ENCODE measurements at regions not wholly inside any gene's neighbourhood (a gene's known extent, or its start where the extent isn't known, plus 50 kb on each side); places are given as distances from the start of the nearest gene placed in this dataset.
A peak's percentile ranks its signal among the peaks of the same experiment; 100 is the strongest.

DNA sequence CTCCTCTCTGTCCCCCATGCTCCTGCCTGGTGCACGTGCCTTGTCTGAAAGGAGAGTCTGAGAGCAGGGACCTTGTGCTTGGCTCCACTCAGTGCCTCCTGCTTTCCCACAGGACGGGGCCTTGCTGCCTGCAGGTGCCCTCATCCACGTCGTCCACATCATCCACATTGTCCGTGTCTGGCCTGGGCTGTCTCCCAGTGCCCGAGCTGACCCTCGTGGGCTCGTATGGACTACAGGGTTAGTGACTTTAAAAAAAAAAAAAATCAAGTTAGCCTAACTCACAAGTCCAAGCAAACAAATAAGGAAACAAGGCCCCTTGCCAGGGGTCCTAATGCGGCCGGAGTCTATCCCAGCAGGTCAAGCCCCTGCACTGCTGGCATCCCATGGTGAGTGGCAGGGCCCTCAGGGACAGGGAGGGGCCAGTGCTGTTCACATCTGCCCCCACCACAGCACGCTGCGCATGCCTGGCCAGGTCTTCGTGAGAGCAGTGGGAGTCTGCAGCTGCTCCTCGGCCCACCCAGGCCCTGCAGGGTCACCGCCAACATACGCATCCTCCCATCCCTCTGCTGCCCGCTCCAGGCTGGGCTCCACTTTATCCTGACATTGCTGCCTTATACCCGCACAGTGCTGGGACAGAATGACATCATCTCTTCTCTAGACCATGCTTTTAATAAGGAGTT, 232.6 kb downstream of the NDUFA10 start:
- 76 to 88% (median 81%) methylated on average over 18 of the region's 18 CpGs for WGBS, 5 donors
- DNase-seq = peak in 1 of 2 donors; percentile 18

DNA sequence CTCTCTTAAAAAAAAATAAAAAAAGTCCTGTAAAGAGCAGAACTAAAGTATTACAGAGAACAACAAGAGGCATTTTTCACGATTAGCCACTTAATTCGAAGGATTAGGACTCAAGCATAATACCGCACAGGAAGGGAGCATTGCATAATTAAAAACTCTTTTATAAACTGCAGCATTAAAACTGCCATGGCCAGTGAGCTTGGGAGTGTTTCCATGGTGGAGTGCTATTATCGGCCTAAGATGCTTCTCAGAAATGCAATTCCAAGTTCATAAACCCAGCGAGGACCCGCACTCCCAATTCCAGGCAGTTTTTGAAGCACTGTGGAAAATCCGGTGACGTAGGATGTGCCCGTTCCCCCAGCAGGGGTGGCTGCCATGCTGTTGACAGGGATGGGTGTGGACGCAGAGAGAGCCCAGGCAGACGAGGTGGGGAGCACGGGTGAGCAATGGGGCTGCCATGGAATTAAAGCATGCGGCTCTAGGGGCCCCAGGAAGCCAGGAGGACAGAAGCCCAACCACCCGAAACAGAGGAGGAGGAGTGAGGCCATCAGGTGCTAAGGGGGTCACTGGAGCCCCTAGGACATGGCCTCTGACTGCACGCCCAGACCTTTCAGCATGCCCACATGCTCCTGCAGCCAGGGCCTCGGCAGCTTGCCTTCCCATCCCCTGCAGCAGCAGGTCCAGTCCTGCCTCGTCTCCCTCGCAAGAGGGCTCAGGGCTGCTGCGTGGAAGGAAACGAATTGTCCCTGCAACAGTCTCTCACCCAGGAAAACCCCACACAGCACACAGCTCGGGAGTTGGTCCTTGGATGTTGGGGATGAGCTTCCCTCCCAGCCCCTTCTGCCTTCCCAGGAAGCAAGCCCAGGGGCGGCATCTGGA, 233.4 kb downstream of the NDUFA10 start:
- Histone ChIP-seq H3K27ac (no peak overlapping the region), H3K36me3 (no peaks in the 10 kb centered on the region), H3K27me3 (no peaks in the 10 kb centered on the region), H3K4me3 (no peak overlapping the region), H3K4me1 (no peaks in the 10 kb centered on the region), H3K9me3 (peaks cover 0 to 11% (median under 1%) of the 10 kb centered on the region in 4 donors)
- TF ChIP-seq EP300 (IDR thresholded peaks at IDR 0.05) = no peak
- no peak for TF ChIP-seq POLR2AphosphoS5 (IDR thresholded peaks at IDR 0.05)
- 67 to 71% (median 68%) methylated on average over 21 to 22 of the region's 22 CpGs for WGBS, 5 donors
- DNase-seq = peak in 1 of 2 donors; percentile 20
- intact Hi-C loops (cut with DNase I; ENCODE audit: low total_unique reads) = no loop called here

More for the DNA sequence above, 232.6 kb downstream of the NDUFA10 start:
- TF ChIP-seq POLR2AphosphoS5 (IDR thresholded peaks at IDR 0.05) (no peak), EP300 (IDR thresholded peaks at IDR 0.05) (no peak), POLR2A (IDR thresholded peaks at IDR 0.05) (no peak)
- Histone ChIP-seq H3K4me3 (no peak overlapping the region), H3K9me3 (peaks cover 0 to 11% (median 0%) of the 10 kb centered on the region in 4 donors), H3K27ac (no peak overlapping the region), H3K36me3 (no peaks in the 10 kb centered on the region), H3K27me3 (no peaks in the 10 kb centered on the region), H3K4me1 (no peaks in the 10 kb centered on the region)
- intact Hi-C loops (cut with DNase I; ENCODE audit: low total_unique reads) = no loop called here

DNA sequence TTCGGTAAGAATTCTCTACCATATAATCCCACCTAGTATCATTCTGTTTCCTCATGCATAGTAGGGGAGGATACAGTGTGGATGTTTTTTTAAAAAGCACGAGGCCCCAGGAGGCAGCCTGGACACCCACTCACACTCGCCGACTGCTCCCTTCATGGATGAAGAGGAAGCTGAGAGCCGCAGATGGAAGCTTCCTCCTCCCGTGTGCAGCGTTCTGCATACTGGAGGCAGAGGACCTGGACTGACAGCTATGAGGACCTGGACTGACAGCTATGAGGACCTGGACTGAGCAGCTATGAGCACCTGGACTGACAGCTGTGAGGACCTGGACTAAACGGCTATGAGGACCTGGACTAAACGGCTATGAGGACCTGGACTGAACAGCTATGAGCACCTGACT, 234.4 kb downstream of the NDUFA10 start:
- DNase-seq = peak in 1 of 2 donors; percentile 10

DNA sequence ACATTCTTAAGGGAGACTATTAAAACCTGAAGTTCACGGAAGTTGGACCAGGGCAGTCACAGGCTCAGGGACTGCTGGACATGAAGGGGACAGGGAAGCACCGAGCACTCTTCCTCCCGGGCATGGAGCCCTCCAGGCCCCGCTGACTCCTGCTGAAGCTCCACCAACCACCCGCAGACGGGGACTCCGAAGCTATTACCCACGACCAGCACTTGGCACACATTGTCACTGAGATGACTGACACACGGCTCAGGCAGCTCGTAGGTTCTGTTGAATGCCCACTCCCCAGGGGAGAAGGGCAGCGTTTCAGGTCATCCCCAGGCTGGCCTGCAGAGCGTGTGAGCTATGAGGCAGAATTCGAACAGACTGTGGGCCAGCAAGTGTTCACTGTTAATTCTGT, 234.8 kb downstream of the NDUFA10 start:
- intact Hi-C loops (cut with DNase I; ENCODE audit: low total_unique reads) = no loop called here
- 68 to 80% (median 77%) methylated on average over 13 of the region's 13 CpGs for WGBS, 5 donors

More for the DNA sequence above, 234.4 kb downstream of the NDUFA10 start:
- TF ChIP-seq, protein P1, sequence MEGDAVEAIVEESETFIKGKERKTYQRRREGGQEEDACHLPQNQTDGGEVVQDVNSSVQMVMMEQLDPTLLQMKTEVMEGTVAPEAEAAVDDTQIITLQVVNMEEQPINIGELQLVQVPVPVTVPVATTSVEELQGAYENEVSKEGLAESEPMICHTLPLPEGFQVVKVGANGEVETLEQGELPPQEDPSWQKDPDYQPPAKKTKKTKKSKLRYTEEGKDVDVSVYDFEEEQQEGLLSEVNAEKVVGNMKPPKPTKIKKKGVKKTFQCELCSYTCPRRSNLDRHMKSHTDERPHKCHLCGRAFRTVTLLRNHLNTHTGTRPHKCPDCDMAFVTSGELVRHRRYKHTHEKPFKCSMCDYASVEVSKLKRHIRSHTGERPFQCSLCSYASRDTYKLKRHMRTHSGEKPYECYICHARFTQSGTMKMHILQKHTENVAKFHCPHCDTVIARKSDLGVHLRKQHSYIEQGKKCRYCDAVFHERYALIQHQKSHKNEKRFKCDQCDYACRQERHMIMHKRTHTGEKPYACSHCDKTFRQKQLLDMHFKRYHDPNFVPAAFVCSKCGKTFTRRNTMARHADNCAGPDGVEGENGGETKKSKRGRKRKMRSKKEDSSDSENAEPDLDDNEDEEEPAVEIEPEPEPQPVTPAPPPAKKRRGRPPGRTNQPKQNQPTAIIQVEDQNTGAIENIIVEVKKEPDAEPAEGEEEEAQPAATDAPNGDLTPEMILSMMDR (IDR thresholded peaks at IDR 0.05) = no peak
- TF ChIP-seq EP300 (IDR thresholded peaks at IDR 0.05) = no peak
- TF ChIP-seq POLR2A (IDR thresholded peaks at IDR 0.05) = no peak
- TF ChIP-seq POLR2AphosphoS5 (IDR thresholded peaks at IDR 0.05) = no peak
- Histone ChIP-seq H3K27ac (no peak overlapping the region), H3K36me3 (no peaks in the 10 kb centered on the region), H3K27me3 (no peaks in the 10 kb centered on the region), H3K4me1 (no peaks in the 10 kb centered on the region), H3K4me3 (no peak overlapping the region), H3K9me3 (peaks cover 0 to 15% (median 9%) of the 10 kb centered on the region in 4 donors)
- intact Hi-C loops (cut with DNase I; ENCODE audit: low total_unique reads) = no loop called here
- WGBS, 5 donors = 72 to 86% (median 79%) methylated on average over 5 to 9 of the region's 9 CpGs

DNA sequence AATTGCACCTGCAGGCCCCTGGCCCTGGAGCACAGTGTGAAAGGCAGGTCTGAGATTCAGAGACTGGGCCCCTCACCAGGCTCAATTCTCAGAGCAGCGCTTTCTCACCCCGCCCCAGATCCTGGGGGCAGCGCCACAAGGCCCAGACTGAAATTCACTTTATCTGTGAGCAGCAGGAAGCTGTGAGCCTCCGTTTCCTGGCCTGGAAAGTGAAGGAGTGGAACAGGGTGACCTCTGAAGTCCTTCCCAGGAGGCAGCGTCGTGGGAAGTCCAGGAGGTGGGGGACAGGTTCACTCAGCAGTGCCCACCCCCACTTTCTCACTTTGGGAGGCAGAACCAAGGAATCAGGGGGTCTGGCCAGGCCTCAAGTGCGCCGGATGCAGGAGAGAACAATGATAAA, 235.4 kb downstream of the NDUFA10 start:
- peaks cover 0 to 12% (median 9%) of the 10 kb centered on the region in 4 donors for H3K9me3 ChIP-seq
- no peak for TF ChIP-seq EP300 (IDR thresholded peaks at IDR 0.05)
- TF ChIP-seq, protein P1 (IDR thresholded peaks at IDR 0.05) = no peak
- no peak for TF ChIP-seq POLR2AphosphoS5 (IDR thresholded peaks at IDR 0.05)
- H3K27ac ChIP-seq = no peak overlapping the region
- 62 to 77% (median 74%) methylated on average over 8 of the region's 8 CpGs for WGBS, 5 donors
- no peaks in the 10 kb centered on the region for H3K4me1 ChIP-seq
- H3K27me3 ChIP-seq = no peaks in the 10 kb centered on the region
- intact Hi-C loops (cut with DNase I; ENCODE audit: low total_unique reads) = no loop called here
- no peak overlapping the region for H3K4me3 ChIP-seq
- H3K36me3 ChIP-seq = no peaks in the 10 kb centered on the region
- no peak for DNase-seq

More for the DNA sequence above, 234.8 kb downstream of the NDUFA10 start:
- Histone ChIP-seq H3K4me3 (no peak overlapping the region), H3K36me3 (no peaks in the 10 kb centered on the region), H3K9me3 (peaks cover 0 to 14% (median 9%) of the 10 kb centered on the region in 4 donors), H3K27ac (no peak overlapping the region), H3K4me1 (no peaks in the 10 kb centered on the region), H3K27me3 (no peaks in the 10 kb centered on the region)
- TF ChIP-seq POLR2A (IDR thresholded peaks at IDR 0.05) = no peak
- TF ChIP-seq POLR2AphosphoS5 (IDR thresholded peaks at IDR 0.05) = no peak
- TF ChIP-seq, protein P1 (IDR thresholded peaks at IDR 0.05) = no peak
- TF ChIP-seq EP300 (IDR thresholded peaks at IDR 0.05) = no peak
- peak in 1 of 2 donors; percentile 16 for DNase-seq

All from stomach (tissue), 8 donors.